ENCODE measurements at regions not wholly inside any gene's neighbourhood (a gene's known extent, or its start where the extent isn't known, plus 50 kb on each side); places are given as distances from the start of the nearest gene placed in this dataset.
"Not testable (repeated sequence)": the region's sequence is repeated elsewhere in the genome, so short reads cannot be mapped to it uniquely, and the experiment has no call there.

GRCh38 chr1:100629391-100629790 lies 90.2 kb upstream of the VCAM1 start:
- DNase-seq: no peak

GRCh38 chr1:100631015-100631551 lies 88.5 kb upstream of the VCAM1 start:
- no peak for DNase-seq

- no peak for DNase-seq
These were observed 76.7 kb upstream of the VCAM1 start for GRCh38 chr1:100642826-100643225.

GRCh38 chr1:100643471-100644196 lies 75.9 kb upstream of the VCAM1 start:
- DNase-seq: no peak

GRCh38 chr1:100646001-100646400 lies 73.5 kb upstream of the VCAM1 start:
- DNase-seq: no peak

- no peak for DNase-seq
These were observed 70.4 kb upstream of the VCAM1 start for GRCh38 chr1:100649146-100649545.

GRCh38 chr1:100657876-100658715 lies 61.4 kb upstream of the VCAM1 start:
- DNase-seq: no peak

- DNase-seq: no peak
These were observed 60.9 kb upstream of the VCAM1 start for GRCh38 chr1:100658716-100659026.

- DNase-seq: no peak
These were observed 58.4 kb upstream of the VCAM1 start for GRCh38 chr1:100661176-100661575.

- not testable (repeated sequence) for DNase-seq
These were observed 51.0 kb upstream of the VCAM1 start for GRCh38 chr1:100668494-100668893.

Data from CD4-positive, alpha-beta T cell treated with Interleukin-1 beta for 1 hour (primary cell).